Fibroblast of gingiva (primary cell): ENCODE measurements at regions not wholly inside any gene's neighbourhood (a gene's known extent, or its start where the extent isn't known, plus 50 kb on each side); places are given as distances from the start of the nearest gene placed in this dataset.
"Not testable (repeated sequence)": the region's sequence is repeated elsewhere in the genome, so short reads cannot be mapped to it uniquely, and the experiment has no call there.

Experiments used
- DNase-seq: peaks from one replicate; pipeline ENCODE4 v3.0.0-alpha.2; 2011; ENCODE audit warnings: low read depth

- DNase-seq = peak; percentile 75
Observed at GRCh38 chr10:44567471-44567870, 182.6 kb upstream of the CXCL12 start.

- DNase-seq = peak; percentile 94
Observed at GRCh38 chr10:44569193-44570091, 184.5 kb upstream of the CXCL12 start.

- no peak for DNase-seq
Observed at GRCh38 chr10:44571701-44572100, 186.8 kb upstream of the CXCL12 start.

GRCh38 chr10:44572146-44572545 lies 187.2 kb upstream of the CXCL12 start:
- DNase-seq = no peak

GRCh38 chr10:44573821-44574220 lies 188.9 kb upstream of the CXCL12 start:
- no peak for DNase-seq

- DNase-seq = no peak
Observed at GRCh38 chr10:44574596-44575480, 189.9 kb upstream of the CXCL12 start.

GRCh38 chr10:44575601-44576380 lies 190.9 kb upstream of the CXCL12 start:
- no peak for DNase-seq

- peak; percentile 30 for DNase-seq
Observed at GRCh38 chr10:44576702-44577191, 191.8 kb upstream of the CXCL12 start.

- no peak for DNase-seq
Observed at GRCh38 chr10:44577533-44577932, 192.6 kb upstream of the CXCL12 start.

- DNase-seq = no peak
Observed at GRCh38 chr10:44578271-44578670, 193.4 kb upstream of the CXCL12 start.

- not testable (repeated sequence) for DNase-seq
Observed at GRCh38 chr10:44578963-44579362, 194.1 kb upstream of the CXCL12 start.

GRCh38 chr10:44581996-44582395 lies 197.1 kb upstream of the CXCL12 start:
- peak; percentile 38 for DNase-seq

GRCh38 chr10:44587488-44588318 lies 202.8 kb upstream of the CXCL12 start:
- no peak for DNase-seq

GRCh38 chr10:44589181-44589943 lies 204.5 kb upstream of the CXCL12 start:
- no peak for DNase-seq

- no peak for DNase-seq
Observed at GRCh38 chr10:44589944-44590449, 205.1 kb upstream of the CXCL12 start.

GRCh38 chr10:44591911-44592310 lies 207.0 kb upstream of the CXCL12 start:
- no peak for DNase-seq

GRCh38 chr10:44593952-44594351 lies 209.1 kb upstream of the CXCL12 start:
- DNase-seq = no peak

- DNase-seq = no peak
Observed at GRCh38 chr10:44607116-44607515, 222.2 kb upstream of the CXCL12 start.

GRCh38 chr10:44618910-44619309 lies 234.0 kb upstream of the CXCL12 start:
- no peak for DNase-seq

GRCh38 chr10:44619521-44619920 lies 234.6 kb upstream of the CXCL12 start:
- no peak for DNase-seq
